ENCODE measurements at regions not wholly inside any gene's neighbourhood (a gene's known extent, or its start where the extent isn't known, plus 50 kb on each side); places are given as distances from the start of the nearest gene placed in this dataset.

DNA sequence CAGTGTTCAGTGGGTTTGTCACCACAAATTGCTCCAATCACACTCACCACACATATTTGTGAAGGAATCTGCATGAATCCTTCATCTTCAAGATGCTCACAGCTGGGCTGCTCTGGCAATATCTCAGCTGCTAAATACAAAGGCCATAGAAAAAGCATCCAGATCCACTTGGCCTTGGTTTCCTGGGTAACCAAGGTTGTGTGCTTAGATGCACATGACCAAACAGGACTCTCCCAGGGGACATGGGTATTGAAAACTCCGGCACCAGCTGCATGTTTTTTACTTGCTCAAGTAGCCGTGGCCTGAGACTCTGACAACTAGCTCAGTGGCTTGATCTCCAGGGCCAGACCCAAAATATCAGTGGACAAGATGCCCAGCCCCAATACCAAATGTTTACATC lies 131.3 kb downstream of the CBLN1 start:
- DNase-seq (ENCODE audit: low spot score in 2 of 2) = no peak
- Mint-ChIP-seq H3K27ac (no peak overlapping the region), H3K9me3 (peaks cover 7 to 13% of the 10 kb centered on the region in 2 donors), H3K36me3 (no peaks in the 10 kb centered on the region)
- ATAC-seq = no peak

GRCh38 chr16:49148410-49148809 lies 133.2 kb downstream of the CBLN1 start:
- no peak overlapping the region for H3K27ac Mint-ChIP-seq
- H3K9me3 Mint-ChIP-seq = peaks cover 7 to 13% of the 10 kb centered on the region in 2 donors
- no peaks in the 10 kb centered on the region for H3K36me3 Mint-ChIP-seq
- DNase-seq (ENCODE audit: low spot score in 2 of 2) (no peak), ATAC-seq (no peak)

DNA sequence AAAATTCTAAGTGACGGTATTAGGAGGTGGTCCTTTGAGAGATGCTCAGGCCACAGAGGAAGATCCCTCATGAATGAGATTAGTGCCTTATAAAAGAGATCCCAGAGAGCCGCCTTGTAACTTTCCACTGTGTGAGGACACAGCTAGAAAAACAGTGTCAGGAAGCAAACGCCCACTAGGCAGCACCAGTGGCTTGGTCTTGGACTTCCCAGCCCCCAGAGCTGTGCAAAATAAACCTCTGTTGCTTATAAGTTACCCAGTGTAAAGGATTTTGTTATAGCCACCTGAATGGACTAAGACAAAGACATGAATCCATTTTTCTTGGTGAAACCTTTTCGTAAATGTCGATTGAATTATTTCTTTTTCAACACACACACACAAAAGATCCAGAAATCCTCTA lies 141.0 kb downstream of the CBLN1 start:
- H3K9me3 Mint-ChIP-seq = peaks cover 12 to 23% of the 10 kb centered on the region in 2 donors
- H3K36me3 Mint-ChIP-seq = no peaks in the 10 kb centered on the region
- ATAC-seq = no peak

DNA sequence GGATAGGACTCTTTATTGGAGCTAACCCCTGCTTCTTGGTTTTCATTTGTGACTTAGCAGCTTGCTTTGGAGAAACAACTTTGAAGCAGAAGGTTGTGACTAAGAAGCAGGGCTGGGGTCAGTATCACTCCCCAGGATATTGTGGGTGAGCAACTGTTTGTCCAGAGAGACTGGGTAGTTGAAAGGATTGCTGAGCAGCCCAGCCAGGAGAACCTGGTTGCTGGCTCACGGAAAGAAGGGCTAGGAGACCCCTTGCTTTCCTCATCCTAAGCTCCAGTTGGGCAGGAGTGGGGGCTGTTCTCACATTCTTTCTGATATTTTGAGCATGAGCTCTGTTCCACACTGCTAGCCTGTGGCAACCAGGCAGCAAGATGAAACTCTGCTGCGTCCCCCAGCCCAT lies 151.2 kb downstream of the CBLN1 start:
- no peak for DNase-seq (ENCODE audit: low spot score in 2 of 2)
- H3K36me3 Mint-ChIP-seq = no peaks in the 10 kb centered on the region
- ATAC-seq = no peak
- H3K9me3 Mint-ChIP-seq = peaks cover 5 to 14% of the 10 kb centered on the region in 2 donors
- no peak overlapping the region for H3K27ac Mint-ChIP-seq

More for the DNA sequence above, 141.0 kb downstream of the CBLN1 start:
- H3K27ac Mint-ChIP-seq = no peak overlapping the region
- DNase-seq (ENCODE audit: low spot score in 2 of 2) = no peak

DNA sequence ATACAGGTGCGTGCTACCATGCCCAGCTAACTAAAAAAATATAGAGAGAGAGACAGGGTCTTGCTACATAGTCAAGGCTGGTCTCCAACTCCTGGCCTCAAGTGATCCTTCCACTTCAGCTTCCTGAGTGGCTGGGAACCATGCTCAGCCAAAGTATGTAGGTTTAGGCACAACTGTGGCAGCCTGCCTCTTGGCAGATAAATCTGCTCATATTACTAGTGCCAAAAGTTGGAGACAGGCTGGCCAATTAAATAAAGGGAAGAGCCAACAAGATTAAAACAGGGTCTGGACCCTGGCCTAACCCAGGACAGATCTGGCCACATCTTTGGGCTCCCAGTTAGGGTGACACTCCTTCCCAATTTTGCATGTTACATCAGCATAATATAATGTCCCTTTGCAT lies 151.7 kb downstream of the CBLN1 start:
- no peak for ATAC-seq

GRCh38 chr16:49128740-49129139 lies 152.9 kb downstream of the CBLN1 start:
- no peak for ATAC-seq
- no peak overlapping the region for H3K27ac Mint-ChIP-seq
- H3K36me3 Mint-ChIP-seq = no peaks in the 10 kb centered on the region
- DNase-seq (ENCODE audit: low spot score in 2 of 2) = no peak
- peaks cover 5 to 14% of the 10 kb centered on the region in 2 donors for H3K9me3 Mint-ChIP-seq

More for the DNA sequence above, 151.7 kb downstream of the CBLN1 start:
- Mint-ChIP-seq H3K36me3 (no peaks in the 10 kb centered on the region), H3K9me3 (peaks cover 5 to 14% of the 10 kb centered on the region in 2 donors), H3K27ac (no peak overlapping the region)
- DNase-seq (ENCODE audit: low spot score in 2 of 2) = no peak

DNA sequence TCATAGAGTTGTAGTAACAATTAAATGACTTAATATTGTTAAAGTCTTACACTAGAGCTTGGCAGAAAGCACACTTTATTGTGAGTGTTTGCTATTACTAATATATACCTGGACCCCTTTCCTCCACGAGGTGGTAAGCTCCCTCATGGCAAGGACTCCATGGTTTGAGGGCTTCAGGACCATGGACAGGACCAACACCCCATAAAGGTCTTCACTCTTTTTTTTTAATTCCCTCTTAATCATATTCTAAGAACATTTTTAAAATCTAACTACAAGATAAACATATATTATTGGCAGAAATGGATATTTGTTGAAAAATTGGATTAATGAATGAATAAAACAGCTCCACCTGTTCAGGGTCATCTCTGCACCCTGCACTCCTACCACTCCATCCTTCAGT lies 154.5 kb downstream of the CBLN1 start:
- no peak for DNase-seq (ENCODE audit: low spot score in 2 of 2)
- H3K9me3 Mint-ChIP-seq = peaks cover 5 to 9% of the 10 kb centered on the region in 2 donors
- no peaks in the 10 kb centered on the region for H3K36me3 Mint-ChIP-seq
- ATAC-seq = no peak
- no peak overlapping the region for H3K27ac Mint-ChIP-seq

DNA sequence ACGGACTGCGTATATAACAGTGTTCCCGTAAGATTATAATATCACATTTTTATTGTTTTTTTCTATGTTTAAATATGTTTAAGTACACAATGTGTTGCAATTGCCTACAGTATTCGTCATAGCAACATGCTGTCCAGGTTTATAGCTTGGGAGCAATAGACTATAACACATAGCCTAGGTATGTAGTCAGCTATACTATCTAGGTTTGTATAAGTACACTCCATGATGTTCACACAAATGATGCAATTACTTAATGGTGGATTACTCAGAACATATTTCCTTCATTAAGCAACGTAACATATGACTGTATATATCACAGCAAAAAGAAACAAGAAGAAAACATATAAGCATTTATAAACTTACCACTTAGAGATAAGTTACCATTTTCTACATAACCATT lies 160.0 kb downstream of the CBLN1 start:
- Mint-ChIP-seq H3K9me3 (peaks cover 6 to 10% of the 10 kb centered on the region in 2 donors), H3K36me3 (no peaks in the 10 kb centered on the region), H3K27ac (no peak overlapping the region)
- no peak for ATAC-seq
- no peak for DNase-seq (ENCODE audit: low spot score in 2 of 2)

- DNase-seq (ENCODE audit: low spot score in 2 of 2) (no peak), ATAC-seq (no peak)
- no peak overlapping the region for H3K27ac Mint-ChIP-seq
Observed at GRCh38 chr16:49120631-49121030, 161.0 kb downstream of the CBLN1 start.

GRCh38 chr16:49116873-49117272 lies 164.8 kb downstream of the CBLN1 start:
- Mint-ChIP-seq H3K36me3 (no peaks in the 10 kb centered on the region), H3K27ac (no peak overlapping the region), H3K9me3 (peaks cover 14 to 18% of the 10 kb centered on the region in 2 donors)
- no peak for DNase-seq (ENCODE audit: low spot score in 2 of 2)
- ATAC-seq = no peak

More at GRCh38 chr16:49120631-49121030, 161.0 kb downstream of the CBLN1 start:
- Mint-ChIP-seq H3K36me3 (no peaks in the 10 kb centered on the region), H3K9me3 (peaks cover 6 to 10% of the 10 kb centered on the region in 2 donors)

GRCh38 chr16:49115956-49116355 lies 165.7 kb downstream of the CBLN1 start:
- DNase-seq (ENCODE audit: low spot score in 2 of 2) (no peak), ATAC-seq (no peak)
- no peaks in the 10 kb centered on the region for H3K36me3 Mint-ChIP-seq
- peaks cover 14 to 18% of the 10 kb centered on the region in 2 donors for H3K9me3 Mint-ChIP-seq
- no peak overlapping the region for H3K27ac Mint-ChIP-seq

DNA sequence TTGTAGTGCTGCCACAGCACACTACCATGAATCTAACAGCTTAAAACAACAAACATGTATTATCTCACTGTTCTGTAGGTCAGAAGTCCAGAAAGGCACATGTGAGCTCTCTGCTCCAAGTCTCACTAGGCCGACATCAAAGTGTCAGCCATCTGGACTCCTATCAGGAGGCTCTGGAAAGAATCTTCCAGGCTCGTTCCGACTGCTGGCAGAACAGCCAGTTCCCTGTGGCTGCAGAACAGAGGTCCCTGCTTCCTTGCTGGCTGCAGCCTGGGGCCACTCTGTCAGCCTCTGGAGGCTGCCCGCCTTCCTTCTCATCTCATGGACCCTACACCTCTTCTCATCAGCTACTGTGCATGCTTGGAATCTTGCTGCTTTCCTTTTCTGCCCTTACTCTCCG lies 168.9 kb downstream of the CBLN1 start:
- no peak for DNase-seq (ENCODE audit: low spot score in 2 of 2)
- ATAC-seq = no peak
- peaks cover 14 to 19% of the 10 kb centered on the region in 2 donors for H3K9me3 Mint-ChIP-seq
- no peaks in the 10 kb centered on the region for H3K36me3 Mint-ChIP-seq
- no peak overlapping the region for H3K27ac Mint-ChIP-seq

DNA sequence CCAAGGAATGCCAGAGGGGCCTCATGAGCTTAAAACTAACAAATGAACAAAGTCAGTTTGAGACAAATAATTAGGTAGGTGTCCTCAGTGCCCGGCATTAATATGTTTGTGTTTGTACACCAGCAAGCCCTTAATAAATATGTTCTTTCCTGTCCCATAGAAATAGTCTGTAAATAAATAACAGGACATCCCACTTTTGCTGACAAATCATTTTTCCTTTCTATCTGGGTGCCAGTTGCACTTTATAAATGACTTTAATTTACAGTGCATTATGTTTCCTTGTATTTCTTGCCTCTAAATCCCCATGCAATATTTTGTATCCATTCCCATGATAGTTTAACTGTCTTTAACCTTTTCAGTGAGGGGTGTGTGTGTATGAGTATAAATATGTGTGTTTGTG lies 170.3 kb downstream of the CBLN1 start:
- Mint-ChIP-seq H3K27ac (no peak overlapping the region), H3K9me3 (peaks cover 14 to 18% of the 10 kb centered on the region in 2 donors)

DNA sequence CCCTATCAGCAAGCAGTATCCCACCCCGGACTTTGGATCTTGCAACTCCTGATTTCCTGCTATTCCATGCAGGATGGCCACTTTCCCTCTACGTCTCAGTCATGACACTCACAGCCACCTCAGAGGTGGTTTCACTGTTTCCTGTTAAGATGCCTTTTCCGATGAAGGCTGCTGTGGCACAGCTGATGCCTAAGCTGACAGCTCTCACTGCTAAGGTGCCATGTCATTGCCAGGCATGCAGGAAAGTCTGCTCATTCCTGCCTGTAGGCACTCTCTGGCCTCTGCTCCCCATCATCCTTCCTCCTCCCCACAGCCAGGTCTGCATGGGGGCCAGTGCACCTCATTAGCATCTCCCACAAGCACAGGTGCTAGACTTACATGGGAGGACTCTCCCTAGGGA lies 173.0 kb downstream of the CBLN1 start:
- ATAC-seq = no peak
- no peaks in the 10 kb centered on the region for H3K36me3 Mint-ChIP-seq
- DNase-seq (ENCODE audit: low spot score in 2 of 2) = no peak
- H3K27ac Mint-ChIP-seq = no peak overlapping the region
- H3K9me3 Mint-ChIP-seq = peaks cover 14 to 23% of the 10 kb centered on the region in 2 donors

More for the DNA sequence above, 170.3 kb downstream of the CBLN1 start:
- no peak for ATAC-seq
- DNase-seq (ENCODE audit: low spot score in 2 of 2) = no peak
- no peaks in the 10 kb centered on the region for H3K36me3 Mint-ChIP-seq

GRCh38 chr16:49103298-49103697 lies 178.3 kb downstream of the CBLN1 start:
- Mint-ChIP-seq H3K36me3 (no peaks in the 10 kb centered on the region), H3K9me3 (peaks cover 14 to 22% of the 10 kb centered on the region in 2 donors), H3K27ac (no peak overlapping the region)
- ATAC-seq (no peak), DNase-seq (ENCODE audit: low spot score in 2 of 2) (no peak)

- no peak overlapping the region for H3K27ac Mint-ChIP-seq
- ATAC-seq (no peak), DNase-seq (ENCODE audit: low spot score in 2 of 2) (no peak)
- no peaks in the 10 kb centered on the region for H3K36me3 Mint-ChIP-seq
- H3K9me3 Mint-ChIP-seq = peaks cover 16 to 22% of the 10 kb centered on the region in 2 donors
Observed at GRCh38 chr16:49101997-49102396, 179.6 kb downstream of the CBLN1 start.

- Mint-ChIP-seq H3K36me3 (no peaks in the 10 kb centered on the region), H3K9me3 (peaks cover 16 to 18% of the 10 kb centered on the region in 2 donors), H3K27ac (no peak overlapping the region)
- no peak for ATAC-seq
- no peak for DNase-seq (ENCODE audit: low spot score in 2 of 2)
Observed at GRCh38 chr16:49100366-49100765, 181.3 kb downstream of the CBLN1 start.

GRCh38 chr16:49097964-49098363 lies 183.7 kb downstream of the CBLN1 start:
- ATAC-seq (no peak), DNase-seq (ENCODE audit: low spot score in 2 of 2) (no peak)
- Mint-ChIP-seq H3K9me3 (peaks cover 15 to 17% of the 10 kb centered on the region in 2 donors), H3K27ac (no peak overlapping the region), H3K36me3 (no peaks in the 10 kb centered on the region)
